ENCODE measurements at regions not wholly inside any gene's neighbourhood (a gene's known extent, or its start where the extent isn't known, plus 50 kb on each side); places are given as distances from the start of the nearest gene placed in this dataset.

DNA sequence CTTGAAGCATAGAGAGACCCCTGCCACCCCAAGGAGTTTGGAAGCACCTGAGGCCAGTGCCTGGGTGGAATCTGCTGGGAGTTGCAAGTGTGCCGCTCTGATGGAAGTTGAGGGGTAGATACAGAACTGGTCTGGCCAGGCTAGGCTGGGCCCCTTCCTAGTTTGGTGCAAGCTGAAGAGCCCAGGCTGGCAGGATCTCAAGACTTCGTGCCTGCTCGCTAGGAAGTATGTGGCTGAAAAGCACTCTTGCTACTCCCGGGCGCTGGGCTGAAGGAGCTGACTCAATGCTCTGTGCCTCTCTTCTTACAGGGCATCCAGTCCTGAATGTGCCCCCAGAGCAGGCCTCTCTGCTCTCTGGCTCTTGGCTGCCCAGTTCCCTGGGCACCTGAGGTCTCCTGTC is 51.7 kb upstream of the PJA1 start:
- TF ChIP-seq, protein P1, sequence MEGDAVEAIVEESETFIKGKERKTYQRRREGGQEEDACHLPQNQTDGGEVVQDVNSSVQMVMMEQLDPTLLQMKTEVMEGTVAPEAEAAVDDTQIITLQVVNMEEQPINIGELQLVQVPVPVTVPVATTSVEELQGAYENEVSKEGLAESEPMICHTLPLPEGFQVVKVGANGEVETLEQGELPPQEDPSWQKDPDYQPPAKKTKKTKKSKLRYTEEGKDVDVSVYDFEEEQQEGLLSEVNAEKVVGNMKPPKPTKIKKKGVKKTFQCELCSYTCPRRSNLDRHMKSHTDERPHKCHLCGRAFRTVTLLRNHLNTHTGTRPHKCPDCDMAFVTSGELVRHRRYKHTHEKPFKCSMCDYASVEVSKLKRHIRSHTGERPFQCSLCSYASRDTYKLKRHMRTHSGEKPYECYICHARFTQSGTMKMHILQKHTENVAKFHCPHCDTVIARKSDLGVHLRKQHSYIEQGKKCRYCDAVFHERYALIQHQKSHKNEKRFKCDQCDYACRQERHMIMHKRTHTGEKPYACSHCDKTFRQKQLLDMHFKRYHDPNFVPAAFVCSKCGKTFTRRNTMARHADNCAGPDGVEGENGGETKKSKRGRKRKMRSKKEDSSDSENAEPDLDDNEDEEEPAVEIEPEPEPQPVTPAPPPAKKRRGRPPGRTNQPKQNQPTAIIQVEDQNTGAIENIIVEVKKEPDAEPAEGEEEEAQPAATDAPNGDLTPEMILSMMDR (IDR thresholded peaks at IDR 0.05), result no peak
- no peak for TF ChIP-seq POLR2A (IDR thresholded peaks at IDR 0.05; ENCODE audit: low read depth)

Measured in esophagus muscularis mucosa (tissue), 3 donors.